ENCODE measurements at regions not wholly inside any gene's neighbourhood (a gene's known extent, or its start where the extent isn't known, plus 50 kb on each side); places are given as distances from the start of the nearest gene placed in this dataset.

DNA sequence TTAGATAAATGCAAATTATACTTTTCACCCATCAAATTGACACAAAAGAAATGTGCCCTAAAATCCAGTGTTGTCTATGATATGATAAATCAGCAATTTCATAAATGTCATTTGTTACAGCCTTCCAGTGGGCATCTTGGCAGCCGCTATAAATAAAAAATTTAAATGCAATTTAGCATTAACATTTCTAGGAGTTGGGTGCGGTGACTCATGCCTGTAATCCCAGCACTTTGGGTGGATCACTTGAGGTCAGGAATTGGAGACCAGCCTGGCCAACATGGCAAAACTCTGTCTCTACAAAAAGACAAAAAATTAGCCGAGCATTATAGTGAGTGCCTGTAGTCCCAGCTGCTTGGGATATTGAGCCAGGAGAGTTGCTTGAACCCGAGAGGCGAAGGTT lies 65.9 kb upstream of the POMGNT2 start:
- Histone ChIP-seq H3K23ac (ENCODE audit: low read length) (no peak overlapping the region), H3K9me3 (ENCODE audit: insufficient read depth, low read depth, low read length) (peaks cover 1% of the 10 kb centered on the region), H2AK5ac (ENCODE audit: low read length) (no peak overlapping the region), H3K27ac (ENCODE audit: low read depth, low read length) (no peak overlapping the region), H3K4me2 (ENCODE audit: low read length) (no peak overlapping the region), H3K79me2 (ENCODE audit: control insufficient read depth, insufficient read depth, low read length, poor library complexity) (no peaks in the 10 kb centered on the region), H3K9ac (ENCODE audit: low read length) (no peak overlapping the region), H3K4me1 (ENCODE audit: control insufficient read depth in 1 of 2, insufficient read depth in 2 of 2, low read length in 2 of 2) (no peaks in the 10 kb centered on the region), H2BK12ac (ENCODE audit: low read length) (no peak overlapping the region), H4K91ac (ENCODE audit: low read depth, low read length) (no peak overlapping the region), H4K8ac (ENCODE audit: low read depth, low read length) (no peak overlapping the region), H2BK5ac (ENCODE audit: low read depth, low read length, poor library complexity) (no peak overlapping the region), H4K12ac (ENCODE audit: low read depth, low read length) (no peak overlapping the region), H3K36me3 (ENCODE audit: control insufficient read depth in 1 of 2, insufficient read depth in 2 of 2, low read length in 2 of 2) (no peaks in the 10 kb centered on the region), H2BK120ac (ENCODE audit: insufficient read depth, low read length, poor library complexity) (no peak overlapping the region), H3K79me1 (ENCODE audit: low read length) (no peaks in the 10 kb centered on the region), H3K14ac (ENCODE audit: low read length) (no peak overlapping the region), H3K4me3 (ENCODE audit: low read depth, low read length) (no peak overlapping the region), H3K18ac (ENCODE audit: low read length) (no peak overlapping the region), H2AFZ (ENCODE audit: insufficient read depth, low read length, poor library complexity) (no peak overlapping the region), H3K4ac (ENCODE audit: low read depth, low read length) (no peak overlapping the region), H3K27me3 (ENCODE audit: insufficient read depth, low read length) (no peaks in the 10 kb centered on the region)
- no CpG with 5 or more reads among the region's 5 CpGs for WGBS (ENCODE audit: extremely low coverage, insufficient coverage, insufficient read length)
- DNase-seq, result no peak

GRCh38 chr3:43170553-43170952 lies 64.7 kb upstream of the POMGNT2 start:
- Histone ChIP-seq H3K79me2 (ENCODE audit: control insufficient read depth, insufficient read depth, low read length, poor library complexity) (no peaks in the 10 kb centered on the region), H2BK12ac (ENCODE audit: low read length) (no peak overlapping the region), H4K8ac (ENCODE audit: low read depth, low read length) (no peak overlapping the region), H3K23ac (ENCODE audit: low read length) (no peak overlapping the region), H2BK120ac (ENCODE audit: insufficient read depth, low read length, poor library complexity) (no peak overlapping the region), H3K9me3 (ENCODE audit: insufficient read depth, low read depth, low read length) (peaks cover 1% of the 10 kb centered on the region), H4K91ac (ENCODE audit: low read depth, low read length) (no peak overlapping the region), H3K18ac (ENCODE audit: low read length) (no peak overlapping the region), H2AFZ (ENCODE audit: insufficient read depth, low read length, poor library complexity) (no peak overlapping the region), H3K4me2 (ENCODE audit: low read length) (no peak overlapping the region), H2BK5ac (ENCODE audit: low read depth, low read length, poor library complexity) (no peak overlapping the region), H3K4ac (ENCODE audit: low read depth, low read length) (no peak overlapping the region), H3K9ac (ENCODE audit: low read length) (no peak overlapping the region), H4K12ac (ENCODE audit: low read depth, low read length) (no peak overlapping the region), H3K4me1 (ENCODE audit: control insufficient read depth in 1 of 2, insufficient read depth in 2 of 2, low read length in 2 of 2) (no peaks in the 10 kb centered on the region), H2AK5ac (ENCODE audit: low read length) (no peak overlapping the region), H3K14ac (ENCODE audit: low read length) (no peak overlapping the region), H3K27me3 (ENCODE audit: insufficient read depth, low read length) (no peaks in the 10 kb centered on the region), H3K27ac (ENCODE audit: low read depth, low read length) (no peak overlapping the region), H3K4me3 (ENCODE audit: low read depth, low read length) (no peak overlapping the region), H3K79me1 (ENCODE audit: low read length) (no peaks in the 10 kb centered on the region), H3K36me3 (ENCODE audit: control insufficient read depth in 1 of 2, insufficient read depth in 2 of 2, low read length in 2 of 2) (no peaks in the 10 kb centered on the region)
- DNase-seq, result no peak
- WGBS (ENCODE audit: extremely low coverage, insufficient coverage, insufficient read length), result no CpG with 5 or more reads among the region's 7 CpGs

DNA sequence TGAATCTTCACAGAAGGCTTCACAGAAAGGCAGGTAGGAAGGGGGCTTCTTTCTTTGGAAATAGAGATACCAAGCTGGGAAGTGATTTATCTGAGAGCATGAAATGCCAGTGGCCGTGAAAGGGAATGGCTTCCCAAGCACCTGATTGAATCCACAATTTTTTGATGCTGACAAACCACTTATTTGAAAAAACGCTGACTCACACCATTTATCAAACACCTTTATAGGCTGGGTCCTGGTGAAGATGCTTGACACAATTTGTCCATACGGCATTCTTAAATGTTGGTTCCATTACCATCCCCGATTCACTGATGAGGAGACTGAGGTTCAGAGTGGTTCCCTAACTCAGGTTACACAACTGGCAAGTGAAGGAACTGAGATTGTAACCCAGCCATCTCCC lies 64.1 kb upstream of the POMGNT2 start:
- Histone ChIP-seq H3K9ac (ENCODE audit: low read length) (no peak overlapping the region), H3K36me3 (ENCODE audit: control insufficient read depth in 1 of 2, insufficient read depth in 2 of 2, low read length in 2 of 2) (no peaks in the 10 kb centered on the region), H3K27me3 (ENCODE audit: insufficient read depth, low read length) (no peaks in the 10 kb centered on the region), H3K9me3 (ENCODE audit: insufficient read depth, low read depth, low read length) (peaks cover 1% of the 10 kb centered on the region), H3K4me1 (ENCODE audit: control insufficient read depth in 1 of 2, insufficient read depth in 2 of 2, low read length in 2 of 2) (no peaks in the 10 kb centered on the region), H2BK5ac (ENCODE audit: low read depth, low read length, poor library complexity) (no peak overlapping the region), H2AK5ac (ENCODE audit: low read length) (no peak overlapping the region), H2BK12ac (ENCODE audit: low read length) (no peak overlapping the region), H3K4me2 (ENCODE audit: low read length) (no peak overlapping the region), H3K79me1 (ENCODE audit: low read length) (no peaks in the 10 kb centered on the region), H2AFZ (ENCODE audit: insufficient read depth, low read length, poor library complexity) (no peak overlapping the region), H3K23ac (ENCODE audit: low read length) (no peak overlapping the region), H3K27ac (ENCODE audit: low read depth, low read length) (no peak overlapping the region), H3K18ac (ENCODE audit: low read length) (no peak overlapping the region), H3K4me3 (ENCODE audit: low read depth, low read length) (no peak overlapping the region), H3K79me2 (ENCODE audit: control insufficient read depth, insufficient read depth, low read length, poor library complexity) (no peaks in the 10 kb centered on the region), H4K91ac (ENCODE audit: low read depth, low read length) (no peak overlapping the region), H3K14ac (ENCODE audit: low read length) (no peak overlapping the region), H3K4ac (ENCODE audit: low read depth, low read length) (no peak overlapping the region), H4K8ac (ENCODE audit: low read depth, low read length) (no peak overlapping the region), H4K12ac (ENCODE audit: low read depth, low read length) (no peak overlapping the region), H2BK120ac (ENCODE audit: insufficient read depth, low read length, poor library complexity) (no peak overlapping the region)
- no CpG with 5 or more reads among the region's 4 CpGs for WGBS (ENCODE audit: extremely low coverage, insufficient coverage, insufficient read length)
- no peak for DNase-seq

- Histone ChIP-seq H3K9me3 (ENCODE audit: insufficient read depth, low read depth, low read length) (no peaks in the 10 kb centered on the region), H3K79me1 (ENCODE audit: low read length) (no peaks in the 10 kb centered on the region), H2BK120ac (ENCODE audit: insufficient read depth, low read length, poor library complexity) (no peak overlapping the region), H3K23ac (ENCODE audit: low read length) (no peak overlapping the region), H3K14ac (ENCODE audit: low read length) (no peak overlapping the region), H3K27ac (ENCODE audit: low read depth, low read length) (no peak overlapping the region), H3K4me2 (ENCODE audit: low read length) (no peak overlapping the region), H4K91ac (ENCODE audit: low read depth, low read length) (no peak overlapping the region), H2AK5ac (ENCODE audit: low read length) (no peak overlapping the region), H3K4me1 (ENCODE audit: control insufficient read depth in 1 of 2, insufficient read depth in 2 of 2, low read length in 2 of 2) (no peaks in the 10 kb centered on the region), H3K18ac (ENCODE audit: low read length) (no peak overlapping the region), H4K12ac (ENCODE audit: low read depth, low read length) (no peak overlapping the region), H3K4me3 (ENCODE audit: low read depth, low read length) (no peak overlapping the region), H4K8ac (ENCODE audit: low read depth, low read length) (no peak overlapping the region), H2AFZ (ENCODE audit: insufficient read depth, low read length, poor library complexity) (no peak overlapping the region), H2BK12ac (ENCODE audit: low read length) (no peak overlapping the region), H2BK5ac (ENCODE audit: low read depth, low read length, poor library complexity) (no peak overlapping the region), H3K36me3 (ENCODE audit: control insufficient read depth in 1 of 2, insufficient read depth in 2 of 2, low read length in 2 of 2) (no peaks in the 10 kb centered on the region), H3K9ac (ENCODE audit: low read length) (no peak overlapping the region), H3K79me2 (ENCODE audit: control insufficient read depth, insufficient read depth, low read length, poor library complexity) (no peaks in the 10 kb centered on the region), H3K4ac (ENCODE audit: low read depth, low read length) (no peak overlapping the region), H3K27me3 (ENCODE audit: insufficient read depth, low read length) (no peaks in the 10 kb centered on the region)
- DNase-seq, result no peak
- WGBS (ENCODE audit: extremely low coverage, insufficient coverage, insufficient read length), result no CpG with 5 or more reads among the region's 1 CpG
Observed at GRCh38 chr3:43166406-43166805, 60.5 kb upstream of the POMGNT2 start.
